Activated naive CD4-positive, alpha-beta T cell treated with anti-CD3 and anti-CD28 coated beads, Interleukin-2, amount 50 U/mL, for 24 hours (primary cell): ENCODE measurements at regions not wholly inside any gene's neighbourhood (a gene's known extent, or its start where the extent isn't known, plus 50 kb on each side); places are given as distances from the start of the nearest gene placed in this dataset.

ENCODE experiments used
- H3K27ac Mint-ChIP-seq: one replicate; pipeline ENCODE4 v1.8.0; 2021; ENCODE audit warnings: mild to moderate bottlenecking, mixed read lengths
- H3K27me3 Mint-ChIP-seq: one replicate; pipeline ENCODE4 v1.8.0; 2021; ENCODE audit warnings: mixed read lengths
- H3K36me3 Mint-ChIP-seq: one replicate; pipeline ENCODE4 v1.8.0; 2021; ENCODE audit warnings: mixed read lengths
- H3K4me1 Mint-ChIP-seq: one replicate; pipeline ENCODE4 v1.8.0; 2021; ENCODE audit warnings: mixed read lengths
- H3K4me3 Mint-ChIP-seq: one replicate; pipeline ENCODE4 v1.8.0; 2021; ENCODE audit warnings: mild to moderate bottlenecking, mixed read lengths
- H3K9me3 Mint-ChIP-seq: one replicate; pipeline ENCODE4 v1.8.0; 2021; ENCODE audit warnings: mixed read lengths

DNA sequence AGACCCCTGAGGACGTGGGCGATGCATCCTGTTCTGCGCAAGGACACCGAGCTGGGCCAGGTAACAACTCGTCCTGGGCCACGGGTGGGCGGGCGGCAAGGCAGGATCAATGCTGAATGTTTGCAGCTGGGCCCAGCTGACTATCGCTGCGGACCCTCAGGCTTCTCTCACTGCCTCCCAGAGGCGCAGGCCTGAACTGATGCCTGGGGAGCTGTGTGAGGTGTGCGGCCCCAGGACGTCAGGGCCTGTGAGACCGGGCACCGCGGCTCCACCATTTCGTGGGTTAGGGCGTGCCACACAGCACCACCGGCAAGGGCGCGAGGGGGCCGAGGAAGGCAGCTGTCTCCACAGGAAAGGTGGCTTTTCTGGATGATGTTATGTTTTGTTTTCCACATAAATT is 307.4 kb downstream of the NDUFA10 start:
- Mint-ChIP-seq H3K36me3 (peaks cover 3% of the 10 kb centered on the region), H3K9me3 (no peaks in the 10 kb centered on the region), H3K4me1 (no peaks in the 10 kb centered on the region), H3K27me3 (no peaks in the 10 kb centered on the region), H3K4me3 (no peak overlapping the region), H3K27ac (no peak overlapping the region)

DNA sequence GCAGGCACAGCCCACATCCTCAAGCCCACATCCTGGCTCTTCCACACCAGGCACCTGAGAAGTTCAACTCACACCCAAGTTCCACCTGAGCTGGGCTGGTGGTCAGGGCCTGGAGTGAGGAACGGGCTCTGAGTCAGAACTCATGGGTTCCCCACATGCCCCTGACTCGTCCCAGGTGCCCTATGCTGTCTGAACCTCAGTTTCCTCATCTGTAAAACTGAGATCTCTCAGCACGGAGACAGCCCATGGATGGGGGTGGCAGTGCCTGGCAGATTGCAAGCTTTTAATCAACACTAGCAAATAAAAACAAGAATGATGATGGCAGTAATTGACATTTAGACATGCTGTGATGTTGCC is 307.8 kb downstream of the NDUFA10 start:
- Mint-ChIP-seq H3K27ac (no peak overlapping the region), H3K4me3 (no peak overlapping the region), H3K9me3 (no peaks in the 10 kb centered on the region), H3K36me3 (peaks cover 3% of the 10 kb centered on the region), H3K4me1 (no peaks in the 10 kb centered on the region), H3K27me3 (peaks cover 2% of the 10 kb centered on the region)

GRCh38 chr2:239716536-239717318 is 308.4 kb downstream of the NDUFA10 start:
- peaks cover 2% of the 10 kb centered on the region for H3K27me3 Mint-ChIP-seq
- no peaks in the 10 kb centered on the region for H3K4me1 Mint-ChIP-seq
- no peak overlapping the region for H3K4me3 Mint-ChIP-seq
- H3K9me3 Mint-ChIP-seq = no peaks in the 10 kb centered on the region
- H3K27ac Mint-ChIP-seq = no peak overlapping the region
- peaks cover 3% of the 10 kb centered on the region for H3K36me3 Mint-ChIP-seq

DNA sequence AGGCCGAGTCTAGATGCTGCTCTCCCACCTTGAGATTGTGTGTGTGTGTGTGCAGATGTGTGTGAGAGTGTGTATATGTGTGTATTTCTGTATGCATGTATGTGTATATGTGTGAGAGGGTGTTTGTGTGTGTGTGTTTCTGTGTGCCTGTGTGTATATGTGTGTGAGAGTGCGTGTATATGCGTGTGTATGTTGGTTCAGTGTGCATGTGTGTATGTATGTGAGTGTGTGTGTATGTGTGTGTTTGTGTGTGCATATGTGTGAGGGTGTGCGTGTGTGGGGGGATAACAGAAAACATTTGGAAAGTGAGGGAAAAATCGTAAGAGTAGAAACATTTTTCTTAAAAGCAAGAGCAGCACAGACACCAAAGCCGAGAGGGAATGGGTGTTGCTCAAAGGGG is 309.1 kb downstream of the NDUFA10 start:
- Mint-ChIP-seq H3K4me1 (no peaks in the 10 kb centered on the region), H3K27ac (no peak overlapping the region), H3K4me3 (no peak overlapping the region), H3K27me3 (peaks cover 8% of the 10 kb centered on the region), H3K36me3 (peaks cover 7% of the 10 kb centered on the region), H3K9me3 (no peaks in the 10 kb centered on the region)

DNA sequence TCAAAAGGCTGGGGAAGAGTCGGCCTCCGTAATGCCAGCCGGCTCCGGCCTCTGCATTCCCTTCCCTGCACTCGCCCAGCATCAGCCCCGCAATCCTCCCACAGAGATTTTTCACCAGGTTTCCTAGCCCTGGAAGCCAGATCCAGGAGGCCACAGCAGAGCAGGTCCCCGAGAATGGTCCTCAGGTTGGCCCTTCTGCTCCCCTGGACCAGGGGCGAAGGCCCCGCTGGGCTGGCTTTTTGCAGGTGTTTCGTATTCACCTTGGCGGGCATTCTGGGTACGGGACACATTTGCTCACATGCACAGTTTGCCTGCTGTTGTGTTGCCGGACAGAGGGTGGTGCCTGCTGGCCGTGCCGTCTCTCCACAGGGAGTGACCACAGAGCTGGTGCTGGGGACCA is 309.5 kb downstream of the NDUFA10 start:
- peaks cover 10% of the 10 kb centered on the region for H3K27me3 Mint-ChIP-seq
- H3K4me3 Mint-ChIP-seq = no peak overlapping the region
- H3K27ac Mint-ChIP-seq = no peak overlapping the region
- no peaks in the 10 kb centered on the region for H3K9me3 Mint-ChIP-seq
- H3K36me3 Mint-ChIP-seq = peaks cover 10% of the 10 kb centered on the region
- H3K4me1 Mint-ChIP-seq = no peaks in the 10 kb centered on the region

GRCh38 chr2:239715202-239715601 is 309.9 kb downstream of the NDUFA10 start:
- H3K4me1 Mint-ChIP-seq = no peaks in the 10 kb centered on the region
- no peak overlapping the region for H3K4me3 Mint-ChIP-seq
- H3K27me3 Mint-ChIP-seq = peaks cover 10% of the 10 kb centered on the region
- no peak overlapping the region for H3K27ac Mint-ChIP-seq
- H3K36me3 Mint-ChIP-seq = peaks cover 10% of the 10 kb centered on the region
- H3K9me3 Mint-ChIP-seq = no peaks in the 10 kb centered on the region

GRCh38 chr2:239714116-239714515 is 311.0 kb downstream of the NDUFA10 start:
- H3K36me3 Mint-ChIP-seq = peaks cover 10% of the 10 kb centered on the region
- peaks cover 15% of the 10 kb centered on the region for H3K27me3 Mint-ChIP-seq
- no peak overlapping the region for H3K4me3 Mint-ChIP-seq
- H3K9me3 Mint-ChIP-seq = no peaks in the 10 kb centered on the region
- no peaks in the 10 kb centered on the region for H3K4me1 Mint-ChIP-seq
- no peak overlapping the region for H3K27ac Mint-ChIP-seq

GRCh38 chr2:239712755-239713154 is 311.9 kb upstream of the HDAC4 start:
- no peak overlapping the region for H3K27ac Mint-ChIP-seq
- H3K4me3 Mint-ChIP-seq = no peak overlapping the region

DNA sequence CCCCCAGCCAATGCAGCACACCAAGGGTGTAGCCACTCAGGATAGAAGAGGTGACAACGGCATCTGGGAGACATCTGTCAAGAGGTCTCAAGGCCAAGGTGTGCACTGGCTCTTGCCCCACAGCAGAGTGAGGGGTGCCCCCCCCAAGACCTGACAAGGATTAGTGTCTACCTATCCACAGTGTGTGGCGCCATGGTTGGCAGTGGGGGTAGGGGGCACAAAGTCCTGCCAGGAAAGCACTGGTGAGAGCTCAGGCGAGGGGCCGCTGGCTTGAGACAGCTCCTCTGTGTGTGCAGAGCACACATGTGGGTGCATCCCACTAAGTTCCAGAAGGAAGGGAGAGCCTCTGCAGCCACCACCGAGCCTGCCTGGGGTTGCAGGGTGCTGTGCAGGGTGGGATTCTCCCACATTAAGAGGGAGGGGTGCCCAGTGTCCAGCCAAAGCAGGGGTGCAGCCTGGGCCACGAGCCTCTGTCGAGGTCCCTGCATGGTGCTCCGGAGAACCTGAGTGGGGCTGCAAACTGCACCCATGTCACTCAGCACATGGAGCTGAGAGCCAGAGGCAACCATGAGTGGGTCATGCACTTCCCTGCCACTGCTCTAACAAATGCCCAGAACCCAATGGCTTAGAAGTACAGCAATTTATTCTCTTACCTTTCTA is 311.2 kb upstream of the HDAC4 start:
- peaks cover 15% of the 10 kb centered on the region for H3K27me3 Mint-ChIP-seq
- H3K27ac Mint-ChIP-seq = no peak overlapping the region
- H3K36me3 Mint-ChIP-seq = peaks cover 10% of the 10 kb centered on the region
- no peaks in the 10 kb centered on the region for H3K4me1 Mint-ChIP-seq
- no peak overlapping the region for H3K4me3 Mint-ChIP-seq
- H3K9me3 Mint-ChIP-seq = no peaks in the 10 kb centered on the region

More at GRCh38 chr2:239712755-239713154, 311.9 kb upstream of the HDAC4 start:
- Mint-ChIP-seq H3K9me3 (no peaks in the 10 kb centered on the region), H3K4me1 (no peaks in the 10 kb centered on the region), H3K27me3 (peaks cover 15% of the 10 kb centered on the region), H3K36me3 (peaks cover 10% of the 10 kb centered on the region)

DNA sequence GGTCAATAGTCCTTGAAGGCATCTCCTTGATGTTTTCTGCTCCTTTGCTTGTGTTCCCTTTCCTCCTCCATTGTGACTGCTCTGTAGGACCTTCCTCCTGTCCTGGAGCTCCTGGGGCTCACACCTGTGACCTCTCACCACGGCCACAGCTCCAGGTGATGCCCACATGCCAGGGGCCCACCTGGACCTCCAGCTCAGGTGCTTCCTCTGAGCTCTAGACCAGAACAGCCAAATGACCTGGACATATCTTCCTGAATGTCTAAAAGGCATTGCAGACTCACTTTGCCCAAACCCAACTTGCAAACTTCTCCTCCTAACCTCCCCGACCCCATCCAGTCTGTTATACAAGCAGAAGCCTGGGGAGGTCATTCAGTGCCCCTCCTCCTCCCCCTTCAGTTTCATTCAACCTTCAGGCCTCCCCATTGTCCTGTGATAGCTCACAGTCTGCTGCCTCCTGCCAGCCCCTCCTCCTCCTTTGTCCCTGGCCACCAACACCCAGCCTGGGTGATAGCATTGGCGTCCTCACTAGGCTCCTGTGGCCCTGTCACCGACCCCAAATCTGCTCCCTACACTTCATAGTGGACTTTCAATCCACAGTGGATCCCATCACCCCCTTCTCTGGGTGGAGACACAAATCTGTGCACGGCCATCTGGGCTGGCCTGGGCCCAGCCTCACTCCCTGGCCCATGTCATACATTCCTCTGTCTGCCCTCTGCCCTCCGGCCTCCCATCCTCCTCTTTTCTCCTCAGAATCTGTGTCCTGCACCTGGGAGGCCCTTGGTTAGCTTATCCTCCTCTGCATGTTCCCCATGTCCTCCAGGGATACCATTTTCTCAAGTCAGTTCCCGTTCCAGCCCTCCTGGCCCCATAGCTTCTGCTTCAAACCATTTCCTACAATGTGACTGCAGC is 310.4 kb upstream of the HDAC4 start:
- Mint-ChIP-seq H3K27ac (no peak overlapping the region), H3K4me3 (no peak overlapping the region), H3K27me3 (peaks cover 18% of the 10 kb centered on the region), H3K4me1 (no peaks in the 10 kb centered on the region), H3K9me3 (no peaks in the 10 kb centered on the region), H3K36me3 (peaks cover 10% of the 10 kb centered on the region)

GRCh38 chr2:239706367-239706766 is 305.5 kb upstream of the HDAC4 start:
- no peak overlapping the region for H3K4me3 Mint-ChIP-seq
- H3K27me3 Mint-ChIP-seq = peaks cover 22% of the 10 kb centered on the region
- H3K9me3 Mint-ChIP-seq = peaks cover 5% of the 10 kb centered on the region
- H3K4me1 Mint-ChIP-seq = no peaks in the 10 kb centered on the region
- H3K27ac Mint-ChIP-seq = no peak overlapping the region
- H3K36me3 Mint-ChIP-seq = peaks cover 7% of the 10 kb centered on the region

GRCh38 chr2:239704737-239705136 is 303.9 kb upstream of the HDAC4 start:
- no peak overlapping the region for H3K27ac Mint-ChIP-seq
- peaks cover 5% of the 10 kb centered on the region for H3K9me3 Mint-ChIP-seq
- H3K36me3 Mint-ChIP-seq = peaks cover 2% of the 10 kb centered on the region
- no peak overlapping the region for H3K4me3 Mint-ChIP-seq
- H3K27me3 Mint-ChIP-seq = peaks cover 16% of the 10 kb centered on the region
- no peaks in the 10 kb centered on the region for H3K4me1 Mint-ChIP-seq

GRCh38 chr2:239703834-239704233 is 303.0 kb upstream of the HDAC4 start:
- Mint-ChIP-seq H3K4me1 (no peaks in the 10 kb centered on the region), H3K27ac (no peak overlapping the region), H3K4me3 (no peak overlapping the region), H3K27me3 (peaks cover 11% of the 10 kb centered on the region), H3K36me3 (peaks cover 2% of the 10 kb centered on the region), H3K9me3 (peaks cover 5% of the 10 kb centered on the region)

GRCh38 chr2:239700686-239701345 is 300.0 kb upstream of the HDAC4 start:
- no peak overlapping the region for H3K4me3 Mint-ChIP-seq
- H3K36me3 Mint-ChIP-seq = peaks cover 2% of the 10 kb centered on the region
- no peak overlapping the region for H3K27ac Mint-ChIP-seq
- H3K9me3 Mint-ChIP-seq = peaks cover 5% of the 10 kb centered on the region
- H3K27me3 Mint-ChIP-seq = peaks cover 8% of the 10 kb centered on the region
- no peaks in the 10 kb centered on the region for H3K4me1 Mint-ChIP-seq

DNA sequence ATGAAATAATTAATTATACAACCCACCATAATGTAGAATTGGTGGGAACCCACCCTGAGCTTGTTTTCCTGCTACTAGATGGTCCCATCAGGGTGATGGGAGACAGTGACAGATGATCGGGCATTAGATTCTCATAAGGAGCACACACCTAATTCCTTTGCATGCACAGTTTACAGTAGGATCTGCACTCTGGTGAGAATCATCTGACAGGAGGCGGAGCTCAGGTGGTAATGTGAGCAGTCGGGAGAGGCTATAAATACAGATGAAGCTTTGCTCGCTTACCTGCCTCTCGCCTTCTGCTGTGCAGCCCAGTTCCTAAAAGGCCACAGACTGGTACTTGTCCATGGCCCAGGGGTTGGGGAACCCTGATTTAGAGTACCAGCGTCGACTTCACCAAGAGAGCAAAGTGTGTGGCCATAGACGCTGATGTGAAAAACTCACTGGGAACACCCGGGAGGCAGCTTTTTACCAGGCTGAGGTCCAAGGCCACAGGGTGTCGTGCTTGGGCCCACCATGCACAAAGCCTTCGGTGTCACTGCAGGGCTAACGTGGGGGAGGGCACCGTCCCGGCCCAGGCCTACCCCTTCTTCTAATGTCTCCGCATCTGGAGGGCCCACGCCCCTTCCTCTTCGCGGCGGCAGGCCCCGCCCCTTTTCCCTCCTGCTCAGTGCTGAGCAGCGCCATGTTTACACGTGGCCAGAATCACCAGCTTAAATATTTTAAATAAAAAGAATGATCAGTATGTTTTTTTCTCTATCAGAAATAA is 296.8 kb upstream of the HDAC4 start:
- Mint-ChIP-seq H3K36me3 (no peaks in the 10 kb centered on the region), H3K27me3 (no peaks in the 10 kb centered on the region), H3K9me3 (no peaks in the 10 kb centered on the region), H3K27ac (no peak overlapping the region), H3K4me3 (no peak overlapping the region), H3K4me1 (no peaks in the 10 kb centered on the region)
